Bronchial epithelial cell (primary cell): ENCODE measurements at regions not wholly inside any gene's neighbourhood (a gene's known extent, or its start where the extent isn't known, plus 50 kb on each side); places are given as distances from the start of the nearest gene placed in this dataset.

Source experiments
- DNase-seq: peaks from one replicate; pipeline ENCODE4 v3.0.0-alpha.2; 2010; ENCODE audit warnings: low read depth
- FAIRE-seq: peaks from 2 replicates; lab custom pipeline; 2011; peaks lifted over from hg19 to GRCh38; lab: Jason Lieb, UNC
- H3K27me3 ChIP-seq: 2 replicates; pipeline ENCODE4 v1.5.1; 2011; ENCODE audit warnings: low read length; ENCODE audit not compliant: control insufficient read depth, insufficient read depth
- H3K36me3 ChIP-seq: 2 replicates; pipeline ENCODE4 v1.5.1; 2011; ENCODE audit warnings: low read length; ENCODE audit not compliant: control insufficient read depth, insufficient read depth
- H3K4me3 ChIP-seq: 2 replicates; pipeline ENCODE4 v1.5.1; 2011; ENCODE audit warnings: mild to moderate bottlenecking, low read depth, low read length, control low read depth
- CTCF ChIP-seq: IDR thresholded peaks from 2 replicates; pipeline ENCODE4 v1.5.1; 2011; ENCODE audit warnings: mild to moderate bottlenecking, moderate library complexity, low read length, control low read depth, inconsistent platforms; ENCODE audit not compliant: insufficient read depth, severe bottlenecking

- Histone ChIP-seq H3K36me3 (no peaks in the 10 kb centered on the region), H3K27me3 (no peaks in the 10 kb centered on the region), H3K4me3 (no peak overlapping the region)
- FAIRE-seq (no peak), DNase-seq (no peak)
- TF ChIP-seq CTCF = no peak
These were observed 274.5 kb downstream of the MRTFB start for GRCh38 chr16:14345512-14346115.

GRCh38 chr16:14344945-14345344 is 273.8 kb downstream of the MRTFB start:
- Histone ChIP-seq H3K27me3 (no peaks in the 10 kb centered on the region), H3K36me3 (no peaks in the 10 kb centered on the region), H3K4me3 (no peak overlapping the region)
- TF ChIP-seq CTCF = no peak
- no peak for FAIRE-seq
- no peak for DNase-seq

DNA sequence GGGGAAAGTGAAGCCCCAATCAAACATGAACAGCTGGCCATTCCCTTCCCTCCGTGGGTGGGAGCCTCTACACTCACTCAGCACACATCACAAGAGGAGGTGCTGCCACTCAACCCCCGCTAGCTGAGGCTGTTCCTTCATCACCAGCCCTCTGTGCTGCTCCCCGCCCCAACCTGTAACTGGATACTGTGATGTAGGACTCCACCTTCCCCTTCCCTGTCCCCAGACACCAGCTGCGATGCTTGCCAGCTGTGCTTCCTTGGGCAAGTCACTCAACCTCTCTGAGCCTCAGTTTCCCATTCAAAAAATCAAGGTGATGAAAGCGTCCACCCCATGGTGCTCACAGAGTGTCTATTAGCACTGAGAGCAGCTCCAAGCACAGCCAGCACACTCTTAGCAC is 273.2 kb downstream of the MRTFB start:
- no peaks in the 10 kb centered on the region for H3K36me3 ChIP-seq
- DNase-seq (no peak), FAIRE-seq (no peak)
- no peak for TF ChIP-seq CTCF
- no peaks in the 10 kb centered on the region for H3K27me3 ChIP-seq
- no peak overlapping the region for H3K4me3 ChIP-seq

DNA sequence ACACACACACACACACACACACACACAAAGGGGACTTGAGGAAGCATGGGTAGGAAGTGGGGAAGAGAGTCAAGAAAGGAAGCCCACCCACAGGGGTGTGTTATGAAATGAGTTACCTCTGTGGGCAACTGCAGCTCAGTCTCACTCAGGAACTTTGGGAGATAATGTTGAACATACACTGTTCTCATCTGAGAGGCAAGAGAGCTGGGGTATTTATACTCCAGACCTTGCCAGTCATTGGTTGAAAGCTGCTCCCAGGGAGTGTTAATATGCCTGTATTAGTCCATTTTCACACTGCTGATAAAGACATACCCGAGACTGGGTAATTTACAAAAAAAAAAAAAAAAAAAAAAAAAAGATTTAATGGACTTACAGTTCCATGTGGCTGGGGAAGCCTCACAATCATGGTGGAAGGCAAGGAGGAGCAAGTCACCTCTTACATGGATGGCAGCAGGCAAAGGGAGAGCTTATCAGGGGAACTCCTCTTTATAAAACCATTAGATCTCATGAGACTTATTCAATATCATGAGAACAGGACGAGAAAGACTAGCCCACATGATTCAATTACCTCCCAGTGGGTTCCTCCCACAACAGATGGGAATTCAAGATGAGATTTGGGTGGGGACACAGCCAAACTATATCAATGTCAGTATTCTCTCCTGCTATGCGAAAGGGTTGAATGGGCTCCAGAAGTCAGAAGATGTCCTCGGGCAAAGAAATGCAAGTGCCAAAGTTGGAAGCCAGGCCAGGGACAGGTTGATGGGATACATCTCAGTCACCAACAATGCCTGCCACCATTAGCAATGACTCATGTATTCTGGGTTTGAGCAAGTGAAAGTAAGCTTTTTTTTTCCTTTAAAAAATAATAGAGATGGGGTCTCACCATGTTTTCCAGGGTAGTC is 270.5 kb downstream of the MRTFB start:
- no peaks in the 10 kb centered on the region for H3K27me3 ChIP-seq
- no peak for DNase-seq
- FAIRE-seq = no peak
- no peak for TF ChIP-seq CTCF
- H3K4me3 ChIP-seq = no peak overlapping the region
- H3K36me3 ChIP-seq = no peaks in the 10 kb centered on the region

GRCh38 chr16:14339694-14340093 is 268.6 kb downstream of the MRTFB start:
- no peak for TF ChIP-seq CTCF
- H3K36me3 ChIP-seq = no peaks in the 10 kb centered on the region
- DNase-seq (no peak), FAIRE-seq (no peak)
- H3K4me3 ChIP-seq = no peak overlapping the region
- H3K27me3 ChIP-seq = no peaks in the 10 kb centered on the region
